Uterus (tissue), 2 donors: ENCODE measurements at regions not wholly inside any gene's neighbourhood (a gene's known extent, or its start where the extent isn't known, plus 50 kb on each side); places are given as distances from the start of the nearest gene placed in this dataset.

Source experiments
- CTCF ChIP-seq, 4 experiments: fragments of 200-600 bp in 2 of 4; fragments of 450-650 bp in 2 of 4; sonication (generic) in 2 of 4; IDR thresholded peaks; one replicate each; pipeline ENCODE4 v1.5.1; 2016 to 2019; ENCODE audit warnings: antibody characterized with exemption in 4 of 4, mild to moderate bottlenecking in 2 of 4, moderate library complexity in 1 of 4
- POLR2A ChIP-seq, 2 donors: fragments of 450-650 bp; IDR thresholded peaks; one replicate each; pipeline ENCODE4 v1.6.1; 2016; ENCODE audit warnings: antibody characterized with exemption in 2 of 2, mild to moderate bottlenecking in 1 of 2, moderate library complexity in 1 of 2

- no peak for TF ChIP-seq CTCF (IDR thresholded peaks at IDR 0.05)
- TF ChIP-seq POLR2A (IDR thresholded peaks at IDR 0.05), result no peak
These were observed 65.7 kb upstream of the AMOTL1 start for GRCh38 chr11:94702481-94702880.
